ENCODE measurements at regions not wholly inside any gene's neighbourhood (a gene's known extent, or its start where the extent isn't known, plus 50 kb on each side); places are given as distances from the start of the nearest gene placed in this dataset.

- TF ChIP-seq CTCF (IDR thresholded peaks at IDR 0.05; ENCODE audit: low read depth, low read length, missing input control) (no peak), TAF1 (conservative IDR thresholded peaks at IDR 0.05) (no peak), SP1 (IDR thresholded peaks at IDR 0.05) (no peak)
Observed at GRCh38 chr3:18732474-18732873, 307.3 kb upstream of the SATB1 start.

All from liver (tissue), 3 donors.